NCI-H2196 treated with DMSO at 0.1 percent for 48 hours (cell line): ENCODE measurements at regions not wholly inside any gene's neighbourhood (a gene's known extent, or its start where the extent isn't known, plus 50 kb on each side); places are given as distances from the start of the nearest gene placed in this dataset.
"Not testable (repeated sequence)": the region's sequence is repeated elsewhere in the genome, so short reads cannot be mapped to it uniquely, and the experiment has no call there.

Experiments used
- DNase-seq: peaks from one replicate; lab custom pipeline; 2025; ENCODE audit not compliant: unreplicated experiment; lab: John Stamatoyannopoulos, UW

DNA sequence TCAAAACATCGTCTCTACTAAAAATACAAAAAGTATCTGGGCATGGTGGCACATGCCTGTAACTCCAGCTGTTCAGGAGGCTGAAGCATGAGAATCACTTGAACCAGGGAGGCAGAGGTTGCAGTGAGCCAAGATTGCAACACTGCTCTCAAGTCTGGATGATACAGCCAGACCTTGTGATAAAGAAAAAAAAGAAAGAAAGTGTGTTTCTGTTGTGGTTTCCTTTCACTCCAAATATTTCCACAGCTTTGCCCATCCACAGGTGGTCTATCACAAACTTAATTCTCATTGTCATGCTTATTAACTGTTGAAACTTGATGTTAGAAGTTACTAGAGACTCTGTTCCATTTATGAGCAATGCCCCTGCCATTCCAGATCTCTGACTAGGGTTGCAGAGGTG is 316.0 kb upstream of the SEMA3C start:
- DNase-seq: no peak

DNA sequence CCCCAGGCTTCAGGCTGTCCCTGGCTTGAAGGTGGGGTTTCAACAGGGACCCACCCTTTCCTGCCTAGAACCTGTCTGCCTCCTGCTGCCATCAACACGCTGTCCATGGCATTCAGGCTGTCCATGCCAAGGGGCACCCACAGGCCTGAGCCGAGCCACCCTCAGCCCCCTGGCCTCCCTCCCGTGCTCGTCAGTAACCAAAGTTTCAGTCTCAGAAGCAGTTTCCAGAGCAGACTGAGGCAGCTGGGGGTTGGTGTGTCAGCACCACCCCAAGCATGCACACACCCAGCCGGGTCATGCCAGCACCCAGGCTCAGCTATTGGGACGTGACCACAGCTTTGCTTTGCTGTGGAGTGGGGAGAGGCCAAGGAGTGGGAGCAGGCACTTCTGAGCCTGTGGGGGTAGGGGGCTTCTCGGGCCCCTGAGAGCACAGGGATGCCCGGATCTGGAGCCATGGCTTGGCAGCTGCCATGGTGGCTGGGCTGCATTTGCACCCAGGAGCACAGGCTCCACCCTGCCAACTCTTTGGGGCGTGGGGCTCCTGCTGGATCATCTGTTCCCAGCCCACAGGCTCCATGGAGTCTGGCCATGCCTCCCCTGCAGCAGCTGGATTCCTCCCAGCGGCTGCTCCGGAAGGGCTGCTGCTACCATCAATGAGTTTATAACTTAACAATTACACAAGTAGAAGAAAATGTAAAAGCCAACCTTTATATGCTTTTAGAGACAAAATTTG is 314.5 kb upstream of the SEMA3C start:
- DNase-seq: no peak

DNA sequence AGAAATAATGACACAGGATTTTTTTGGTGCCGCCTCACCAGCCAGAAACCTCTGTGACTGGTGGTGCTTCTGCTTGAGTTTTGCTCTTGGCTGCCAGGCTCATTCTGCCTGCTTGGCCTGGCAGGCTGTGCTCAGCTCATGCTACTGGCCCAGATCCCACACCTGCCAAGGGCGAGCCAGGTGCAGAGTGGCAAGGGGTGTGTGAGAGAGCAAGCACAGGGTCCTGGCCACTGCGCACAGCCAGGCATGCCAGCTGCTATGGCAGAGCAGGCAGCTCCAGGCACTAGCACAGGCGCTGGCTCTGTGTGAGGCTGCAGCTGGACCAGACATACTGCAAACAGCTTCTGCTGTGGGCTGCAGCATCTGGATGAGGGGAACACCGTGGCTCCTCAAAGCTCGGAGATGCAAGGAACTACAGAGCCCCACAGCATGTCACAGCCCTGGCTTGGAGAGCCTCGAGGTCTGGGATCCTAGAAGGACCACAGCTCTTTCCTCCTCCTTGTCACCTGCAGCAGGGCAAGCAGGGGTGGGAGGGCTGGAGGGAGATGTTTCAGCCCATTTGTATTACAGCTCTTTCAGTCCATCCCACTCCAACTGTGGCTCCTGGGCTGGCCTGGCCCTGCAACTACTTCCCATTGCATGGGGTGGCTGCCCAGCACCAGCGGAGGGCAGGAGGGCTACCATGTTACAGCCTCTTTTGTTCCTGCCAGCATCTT is 313.4 kb upstream of the SEMA3C start:
- no peak for DNase-seq

DNA sequence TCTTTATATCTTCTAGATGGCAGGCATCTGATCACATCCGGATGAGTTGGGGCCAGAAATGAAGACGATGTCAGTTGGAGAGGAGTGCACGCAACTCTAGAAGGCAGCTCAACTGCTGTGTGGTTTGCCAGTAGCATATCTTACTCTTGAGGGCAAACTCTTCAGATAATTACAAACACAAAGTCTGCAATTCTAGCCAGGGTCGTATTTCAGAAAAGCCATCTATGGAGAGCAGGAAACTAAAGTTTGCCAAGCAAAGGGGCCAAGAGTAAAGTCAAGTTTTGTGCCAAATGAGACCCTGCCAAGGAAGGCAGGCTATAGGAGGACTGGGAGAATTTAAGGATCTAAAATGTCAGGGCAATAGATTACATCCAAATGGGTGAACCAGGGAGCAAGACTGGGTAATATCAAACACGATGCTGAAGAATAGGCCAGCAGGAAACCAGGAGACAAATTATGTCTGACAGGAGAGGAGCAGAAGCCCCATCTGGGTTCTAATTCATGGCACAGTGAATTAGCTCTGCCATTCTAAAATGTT is 312.5 kb upstream of the SEMA3C start:
- DNase-seq: no peak

DNA sequence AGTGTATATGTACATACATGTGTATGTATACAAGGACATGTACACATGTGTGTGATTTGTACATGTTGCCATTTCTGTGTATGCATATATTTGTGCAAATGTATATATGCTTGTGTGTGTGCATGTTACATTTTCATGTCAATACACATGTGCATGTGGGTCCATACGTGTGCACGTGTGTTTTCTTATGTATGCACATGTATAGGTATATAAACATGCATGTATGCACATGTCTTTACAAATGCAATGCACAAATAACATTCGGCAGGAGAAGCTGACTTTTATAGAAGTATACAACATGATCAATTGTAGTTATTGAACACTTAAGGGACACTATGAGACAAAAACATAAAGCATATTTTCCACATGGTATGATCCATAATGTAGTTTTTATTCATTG is 307.4 kb upstream of the SEMA3C start:
- DNase-seq: no peak

DNA sequence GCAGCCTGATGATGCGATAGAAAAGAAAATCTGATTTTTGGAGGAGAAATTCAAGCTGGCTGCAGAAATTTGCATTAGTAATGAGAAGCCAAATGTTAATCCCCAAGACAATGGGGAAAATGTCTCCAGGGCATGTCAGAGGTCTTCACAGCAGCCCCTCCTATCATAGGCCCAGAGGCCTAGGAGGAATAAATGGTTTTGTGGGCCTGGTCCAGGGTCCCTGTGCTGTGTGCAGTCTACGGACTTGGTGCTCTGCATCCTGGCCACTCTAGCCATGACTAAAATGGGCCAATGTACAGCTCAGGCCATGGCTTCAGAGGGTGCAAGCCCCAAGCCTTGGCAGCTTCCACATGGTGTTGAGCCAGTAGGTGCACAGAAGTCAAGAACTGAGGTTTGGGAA is 303.8 kb upstream of the SEMA3C start:
- not testable (repeated sequence) for DNase-seq

DNA sequence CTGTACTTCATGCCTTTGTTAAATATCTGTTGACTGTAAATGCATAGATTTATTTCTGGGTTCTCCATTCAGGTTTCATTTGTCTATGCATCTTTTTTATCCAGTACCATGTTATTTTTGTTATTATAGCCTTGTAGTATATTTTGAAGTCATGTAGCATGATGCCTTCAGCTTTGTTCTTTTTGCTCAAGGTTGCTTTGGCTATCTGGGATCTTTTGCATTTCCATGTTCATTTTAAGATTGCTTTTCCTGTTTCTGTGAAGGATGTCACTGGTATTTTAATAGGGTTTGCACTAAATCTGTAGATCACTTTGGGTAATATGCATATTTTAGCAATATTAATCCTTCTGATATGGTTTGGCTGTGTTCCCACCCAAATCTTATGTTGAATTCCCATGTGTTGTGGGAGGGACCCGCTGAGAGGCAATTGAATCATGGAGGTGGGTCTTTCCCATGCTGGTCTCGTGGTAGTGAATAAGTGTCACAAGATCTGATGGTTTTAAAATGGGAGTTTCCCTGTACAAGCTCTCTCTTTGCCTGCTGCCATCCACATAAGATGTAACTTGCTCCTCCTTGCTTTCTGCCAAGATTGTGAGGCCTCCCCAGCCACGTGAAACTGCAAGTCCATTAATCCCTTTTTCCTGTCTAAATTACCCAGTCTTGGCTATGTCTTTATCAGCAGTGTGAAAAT is 302.8 kb upstream of the SEMA3C start:
- no peak for DNase-seq

DNA sequence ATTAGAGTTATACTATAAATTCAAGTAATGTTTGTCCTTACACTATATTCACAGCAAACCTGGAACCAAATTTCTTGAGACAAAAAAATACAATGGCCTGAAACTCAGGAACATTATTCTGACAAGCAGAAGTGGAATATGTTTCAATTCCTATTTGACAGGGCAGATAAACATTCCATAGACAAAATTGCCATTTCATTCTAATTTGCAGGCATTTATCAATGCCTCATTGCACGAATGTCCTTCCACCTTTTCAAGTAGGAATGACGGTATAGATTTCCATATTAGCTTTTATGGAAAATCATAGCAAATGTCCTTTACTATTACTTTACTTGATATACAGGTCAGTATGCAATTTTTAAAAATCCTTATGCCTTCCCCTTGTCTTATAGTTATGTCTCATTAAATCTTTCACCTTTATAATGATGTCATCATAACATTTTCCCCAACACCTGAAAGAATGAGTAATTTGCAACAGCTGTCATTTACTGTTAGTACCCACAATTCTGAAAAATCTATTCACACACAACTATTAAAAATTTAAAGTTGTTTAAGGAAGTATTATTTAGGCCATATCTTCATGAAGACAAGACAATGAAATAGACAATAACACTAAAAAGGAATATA is 299.7 kb upstream of the SEMA3C start:
- no peak for DNase-seq

DNA sequence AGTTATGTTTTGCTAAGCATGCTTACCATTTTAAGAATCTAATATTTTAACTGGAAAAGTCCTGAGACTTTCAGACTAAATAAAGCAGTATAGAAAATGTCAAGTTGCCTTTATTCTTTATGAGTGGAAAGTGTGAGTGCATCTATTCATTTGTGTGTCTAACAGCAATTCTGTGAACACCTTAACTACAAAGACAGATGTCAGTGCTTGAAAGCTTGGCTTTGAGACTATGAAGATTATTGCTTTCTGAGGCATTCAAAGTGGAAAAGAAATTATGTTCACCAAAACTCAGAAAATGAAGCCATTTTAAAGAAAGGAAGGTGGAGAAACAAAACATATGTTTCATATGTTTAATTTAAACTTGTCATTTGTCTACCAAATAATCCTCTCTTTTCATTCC is 294.5 kb upstream of the SEMA3C start:
- no peak for DNase-seq

DNA sequence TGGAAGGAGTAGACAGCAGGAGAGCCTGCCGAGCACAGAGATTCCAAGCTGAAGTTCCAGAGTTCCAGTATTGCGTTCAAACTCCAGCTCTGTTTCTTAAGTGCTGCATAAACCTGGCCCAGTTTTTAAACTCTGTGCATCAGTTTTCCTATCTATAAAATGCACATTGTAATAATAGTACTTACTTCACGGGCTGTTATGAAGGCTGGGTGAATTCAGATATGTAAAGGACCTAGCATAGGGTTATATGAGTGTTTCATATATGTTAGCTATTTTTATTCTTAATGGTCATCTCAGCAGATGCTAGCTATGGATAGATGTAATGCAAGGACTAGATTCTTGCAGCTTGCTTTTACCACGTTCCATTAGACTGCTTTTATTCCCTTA is 293.1 kb upstream of the SEMA3C start:
- no peak for DNase-seq

DNA sequence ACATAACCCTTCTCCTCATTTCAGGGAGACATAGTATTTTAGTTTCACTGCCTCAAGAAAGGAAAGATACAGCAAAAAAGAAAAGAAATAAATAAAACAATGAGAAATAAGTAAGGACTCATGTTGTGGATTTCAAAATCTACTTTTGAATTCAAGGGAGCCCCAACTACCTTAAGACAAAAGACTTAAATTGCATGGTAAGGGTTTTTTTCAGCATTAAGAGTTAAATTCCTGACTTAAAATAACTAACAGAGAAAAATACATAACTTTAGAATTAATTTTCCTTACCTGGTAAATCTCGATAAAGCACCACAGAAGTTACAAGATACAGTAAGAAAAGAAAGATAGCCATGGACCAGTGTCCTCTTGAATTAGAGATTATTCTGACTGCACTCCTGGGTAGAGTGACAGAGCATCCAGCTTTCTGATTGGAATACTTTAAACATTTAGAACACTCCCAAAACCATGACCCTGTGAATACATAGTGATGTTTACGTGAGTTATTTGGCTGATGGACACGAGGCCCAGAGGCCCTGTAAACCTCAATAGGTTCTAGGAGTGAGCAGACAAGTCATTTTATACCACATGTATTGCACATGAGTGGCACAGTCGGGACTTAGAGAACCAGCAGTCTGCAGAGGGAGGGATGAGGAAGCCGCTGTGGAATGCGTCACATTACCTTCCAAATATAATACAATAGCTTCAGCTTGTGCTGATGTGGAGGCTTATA is 292.5 kb upstream of the SEMA3C start:
- no peak for DNase-seq

DNA sequence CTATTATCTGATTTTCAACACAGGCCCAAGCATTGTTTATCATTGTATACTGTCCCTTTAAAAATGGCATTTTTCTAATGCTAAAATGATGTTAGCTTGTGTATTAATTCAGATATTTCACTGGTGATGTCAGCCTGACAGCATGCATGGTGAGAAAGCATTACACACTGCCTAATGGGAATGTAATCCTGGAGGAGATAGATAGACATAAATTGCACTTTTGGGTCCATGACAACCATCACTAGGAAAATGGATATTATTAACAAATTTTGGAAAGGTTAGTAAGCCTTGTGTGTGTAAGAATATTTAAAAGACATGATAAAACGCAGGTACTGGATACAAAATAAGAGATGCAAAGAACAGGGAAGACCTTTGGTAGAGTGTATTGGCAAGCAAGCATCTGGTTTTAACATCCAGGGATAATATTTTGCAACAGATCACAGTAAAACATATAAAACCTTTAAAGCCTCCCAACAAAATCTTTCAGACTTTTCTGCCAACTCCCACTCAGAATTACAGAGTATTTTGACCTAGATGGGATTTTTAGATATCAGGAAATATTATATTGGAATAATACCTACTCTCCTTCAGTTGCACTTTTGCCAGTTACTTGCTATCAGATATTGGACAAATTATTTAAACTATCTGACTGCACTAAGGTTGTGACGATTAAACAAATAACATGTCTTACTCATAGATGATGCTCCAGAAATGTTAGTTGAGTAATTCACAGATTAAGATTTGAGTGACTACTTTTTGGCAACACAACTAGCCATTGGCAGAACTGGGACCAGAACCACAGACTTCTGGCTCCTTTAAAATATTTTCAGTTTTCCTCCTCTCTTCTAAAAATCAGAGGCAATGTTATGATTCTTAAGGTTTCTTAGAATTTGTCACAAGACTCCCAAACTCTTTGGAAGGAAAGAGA is 291.6 kb upstream of the SEMA3C start:
- no peak for DNase-seq

DNA sequence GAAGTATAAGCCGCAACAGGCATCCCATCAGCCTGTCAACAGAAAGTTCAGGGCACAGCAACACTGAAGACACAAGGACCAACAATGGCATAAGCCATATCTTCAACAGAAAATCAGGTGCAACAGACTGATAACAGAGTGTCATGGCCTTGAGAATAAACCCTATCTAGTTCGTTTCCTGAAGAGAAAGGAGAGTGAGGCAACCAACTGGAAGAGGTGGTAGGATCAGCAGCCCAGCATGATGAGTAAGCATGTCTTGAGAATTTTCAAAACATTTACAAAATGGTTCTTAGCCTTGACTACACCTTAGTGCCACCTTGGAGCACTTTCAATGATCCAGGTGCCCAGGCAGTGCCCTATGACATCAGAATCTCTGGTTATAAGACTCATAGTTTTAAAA is 290.2 kb upstream of the SEMA3C start:
- DNase-seq: no peak

DNA sequence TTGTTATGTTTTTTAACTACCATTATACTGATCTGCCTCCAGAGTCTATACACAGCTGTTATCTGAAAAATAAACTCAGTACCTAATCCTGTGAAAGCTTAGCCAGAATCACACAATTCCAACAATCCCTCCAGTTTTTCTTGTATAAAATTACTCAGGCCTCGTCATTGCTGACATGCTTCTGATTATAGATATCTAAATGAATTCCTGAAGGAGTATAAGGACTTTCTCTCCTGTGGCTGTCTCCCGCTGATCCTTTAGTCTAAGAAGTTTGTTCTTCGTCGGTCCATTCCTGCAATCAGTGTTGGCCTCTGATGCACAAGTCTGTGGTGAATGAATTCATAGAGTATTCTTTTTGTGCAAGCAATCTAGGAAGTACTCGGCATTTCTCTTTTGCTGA is 288.9 kb upstream of the SEMA3C start:
- DNase-seq: no peak

DNA sequence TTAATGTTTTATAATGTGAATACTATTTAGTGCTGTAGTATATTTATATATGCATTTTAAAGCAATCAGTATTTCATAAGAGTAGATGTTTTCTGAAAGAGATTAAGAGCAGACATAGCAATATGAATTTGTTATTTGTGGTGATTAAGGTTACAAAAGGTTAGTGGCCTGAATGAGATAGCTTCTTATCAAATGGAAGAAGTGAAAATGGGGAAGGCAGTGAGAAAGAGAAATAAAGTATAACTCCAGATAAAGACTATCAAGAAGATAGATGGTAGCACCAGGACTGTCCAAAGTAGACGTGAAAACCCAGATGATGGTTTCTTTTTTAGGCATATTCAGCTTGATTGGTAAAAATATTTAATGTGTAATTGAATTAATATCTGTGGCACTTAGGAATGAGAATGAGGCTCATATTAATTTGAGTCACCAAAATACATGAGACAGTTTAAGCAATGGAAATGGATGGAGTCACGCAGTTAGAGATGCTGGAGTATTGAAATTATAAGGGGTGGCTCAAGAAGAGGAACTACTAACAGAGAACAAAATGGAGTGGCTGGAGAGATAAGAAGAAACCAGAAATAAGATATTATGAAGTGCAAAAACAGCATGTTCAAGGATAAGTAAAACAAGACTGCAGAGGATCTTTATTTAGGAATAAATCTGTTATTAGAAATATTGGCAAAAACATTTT is 288.0 kb upstream of the SEMA3C start:
- no peak for DNase-seq

DNA sequence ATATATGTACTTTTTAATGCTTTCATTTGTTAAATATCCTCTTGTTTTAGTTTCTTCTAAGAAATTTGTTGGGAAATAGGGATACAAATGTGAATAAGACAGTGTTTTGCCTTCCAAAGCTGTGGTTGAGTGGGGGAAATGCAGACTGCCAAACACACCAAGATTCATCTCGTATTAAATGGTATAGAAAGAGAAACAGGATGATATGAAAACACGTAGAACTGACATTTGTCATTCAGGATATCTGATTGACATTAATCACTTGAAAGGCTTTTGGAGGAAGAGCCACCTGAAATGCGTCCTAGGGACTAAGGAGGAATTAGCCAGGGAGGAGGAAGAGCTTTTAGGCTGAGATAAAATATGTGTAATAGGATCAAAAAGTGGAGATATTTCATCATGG is 287.4 kb upstream of the SEMA3C start:
- no peak for DNase-seq

DNA sequence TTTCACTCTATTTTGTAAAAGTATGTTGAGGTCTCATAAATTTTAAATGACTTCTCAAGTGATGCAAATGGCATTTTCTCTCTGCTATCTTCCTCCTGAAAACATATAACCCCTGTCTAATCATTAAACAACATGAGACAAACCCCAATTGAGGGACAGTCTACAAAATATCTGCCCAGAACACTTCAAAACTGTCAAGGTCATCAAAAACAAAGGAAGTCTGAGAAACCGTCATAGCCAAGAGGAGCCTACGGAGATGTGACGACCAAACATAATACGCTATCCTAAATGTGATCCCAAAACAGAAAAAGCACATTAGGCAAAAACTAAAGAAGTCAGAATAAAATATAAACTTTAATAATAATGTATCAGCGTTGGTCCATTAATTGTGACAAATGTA is 282.3 kb upstream of the SEMA3C start:
- DNase-seq: no peak

DNA sequence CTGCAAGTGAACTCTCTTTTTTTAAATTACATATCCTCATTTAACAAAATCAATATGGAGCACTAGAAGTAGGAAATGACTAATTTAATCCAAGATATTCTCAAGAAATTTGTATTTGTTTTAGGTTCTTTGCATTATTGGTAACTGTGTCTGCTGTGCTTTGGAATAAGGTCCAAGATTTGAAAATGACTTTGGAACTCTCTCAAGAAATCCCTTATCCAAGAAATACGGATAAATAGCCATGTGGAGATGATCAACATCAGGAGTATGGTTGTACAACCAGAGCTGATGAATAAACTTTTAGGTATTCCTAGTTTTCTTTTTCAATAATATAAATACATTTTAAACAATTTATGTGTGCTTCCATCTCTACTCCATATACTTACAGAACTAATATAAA is 279.9 kb upstream of the SEMA3C start:
- DNase-seq: no peak

DNA sequence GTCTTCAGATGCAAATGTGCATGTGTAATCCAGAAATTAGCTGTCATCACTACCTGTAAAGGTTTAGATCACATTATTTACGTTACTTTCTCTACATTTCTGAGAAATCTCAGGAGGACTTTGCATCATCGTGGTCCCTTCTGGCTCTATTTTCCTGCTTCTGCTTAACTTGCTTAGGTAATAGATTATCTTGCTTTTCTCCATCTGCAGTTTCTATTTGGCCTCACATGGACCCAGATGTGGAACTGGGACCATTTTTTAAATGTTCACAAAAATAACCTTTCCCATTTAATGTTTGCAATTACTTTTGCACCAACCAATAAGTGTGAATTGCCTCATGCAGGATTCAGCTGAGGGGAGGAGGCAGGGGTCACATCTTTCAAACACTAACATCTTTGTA is 278.4 kb upstream of the SEMA3C start:
- no peak for DNase-seq
